Fibroblast of skin of scalp (primary cell): ENCODE measurements at regions not wholly inside any gene's neighbourhood (a gene's known extent, or its start where the extent isn't known, plus 50 kb on each side); places are given as distances from the start of the nearest gene placed in this dataset.

Experiments used
- DNase-seq: peaks from one replicate; pipeline ENCODE4 v3.0.0-alpha.2; 2013

- no peak for DNase-seq
Measured at GRCh38 chr10:128536259-128536658, 410.0 kb upstream of the MKI67 start.

- no peak for DNase-seq
Measured at GRCh38 chr10:128537834-128538330, 411.7 kb upstream of the MKI67 start.

- no peak for DNase-seq
Measured at GRCh38 chr10:128538671-128539070, 412.4 kb upstream of the MKI67 start.

GRCh38 chr10:128539510-128540127, 413.4 kb upstream of the MKI67 start:
- DNase-seq, result no peak

- no peak for DNase-seq
Measured at GRCh38 chr10:128540128-128540762, 414.0 kb upstream of the MKI67 start.

GRCh38 chr10:128540781-128541761, 414.8 kb upstream of the MKI67 start:
- peak; percentile 13 for DNase-seq

GRCh38 chr10:128541926-128542475, 415.8 kb upstream of the MKI67 start:
- DNase-seq, result no peak

- no peak for DNase-seq
Measured at GRCh38 chr10:128542659-128543058, 416.4 kb upstream of the MKI67 start.

GRCh38 chr10:128543151-128543550, 416.9 kb upstream of the MKI67 start:
- no peak for DNase-seq

- DNase-seq, result no peak
Measured at GRCh38 chr10:128545216-128545615, 419.0 kb upstream of the MKI67 start.

- no peak for DNase-seq
Measured at GRCh38 chr10:128546651-128547165, 420.5 kb upstream of the MKI67 start.

- DNase-seq, result no peak
Measured at GRCh38 chr10:128549101-128549608, 422.9 kb upstream of the MKI67 start.

GRCh38 chr10:128550045-128550444, 423.8 kb upstream of the MKI67 start:
- DNase-seq, result no peak

- no peak for DNase-seq
Measured at GRCh38 chr10:128551475-128551874, 425.3 kb upstream of the MKI67 start.

- DNase-seq, result no peak
Measured at GRCh38 chr10:128553755-128554154, 427.5 kb upstream of the MKI67 start.

GRCh38 chr10:128556182-128557110, 430.2 kb upstream of the MKI67 start:
- no peak for DNase-seq

GRCh38 chr10:128557149-128557710, 431.0 kb upstream of the MKI67 start:
- DNase-seq, result no peak

- no peak for DNase-seq
Measured at GRCh38 chr10:128560406-128560805, 434.2 kb upstream of the MKI67 start.

GRCh38 chr10:128560993-128561392, 434.8 kb upstream of the MKI67 start:
- no peak for DNase-seq

- no peak for DNase-seq
Measured at GRCh38 chr10:128563387-128563786, 437.2 kb upstream of the MKI67 start.

- no peak for DNase-seq
Measured at GRCh38 chr10:128563904-128564303, 437.7 kb upstream of the MKI67 start.
